GM21825 (cell line): ENCODE measurements at regions not wholly inside any gene's neighbourhood (a gene's known extent, or its start where the extent isn't known, plus 50 kb on each side); places are given as distances from the start of the nearest gene placed in this dataset.

ENCODE experiments used
- ATAC-seq: cut with Tn5 transposase; IDR thresholded peaks from one replicate; pipeline ENCODE4 v1.9.1; 2021; ENCODE audit warnings: mild to moderate bottlenecking, moderate library complexity; ENCODE audit not compliant: unreplicated experiment

DNA sequence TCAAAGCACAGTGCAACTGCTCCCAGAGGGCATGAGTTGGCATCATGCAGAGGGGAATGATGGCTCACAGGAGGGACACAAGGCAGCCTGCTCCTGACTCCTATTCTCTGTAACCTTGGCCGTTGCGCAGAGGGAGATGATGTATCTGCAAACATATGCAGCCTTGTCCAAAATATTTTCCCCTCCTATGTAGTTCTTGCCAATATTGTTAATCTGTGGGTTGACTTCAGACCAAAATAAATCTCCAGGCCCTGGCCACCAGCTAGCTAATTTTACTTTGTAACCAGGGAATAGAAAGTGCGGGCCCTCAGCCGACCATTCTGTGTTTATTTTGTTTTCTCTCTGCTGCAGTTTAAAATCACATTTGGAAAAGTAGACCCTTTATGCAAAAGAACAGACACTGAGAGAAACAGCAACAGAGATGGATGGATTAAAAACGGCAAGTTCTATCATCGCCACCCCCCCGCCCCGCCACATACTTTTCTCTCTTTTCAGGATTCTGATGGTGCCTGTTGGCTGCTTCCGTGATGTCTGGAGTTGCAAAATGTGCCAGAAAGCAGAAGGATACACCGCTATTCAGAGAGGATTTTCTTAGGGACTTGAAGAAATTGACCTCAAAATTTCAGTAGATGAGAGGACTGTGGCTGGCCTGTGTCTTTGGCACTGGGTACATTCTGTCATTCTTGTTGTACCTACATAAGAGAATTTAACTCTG lies 185.3 kb upstream of the BCOR start:
- ATAC-seq = no peak

DNA sequence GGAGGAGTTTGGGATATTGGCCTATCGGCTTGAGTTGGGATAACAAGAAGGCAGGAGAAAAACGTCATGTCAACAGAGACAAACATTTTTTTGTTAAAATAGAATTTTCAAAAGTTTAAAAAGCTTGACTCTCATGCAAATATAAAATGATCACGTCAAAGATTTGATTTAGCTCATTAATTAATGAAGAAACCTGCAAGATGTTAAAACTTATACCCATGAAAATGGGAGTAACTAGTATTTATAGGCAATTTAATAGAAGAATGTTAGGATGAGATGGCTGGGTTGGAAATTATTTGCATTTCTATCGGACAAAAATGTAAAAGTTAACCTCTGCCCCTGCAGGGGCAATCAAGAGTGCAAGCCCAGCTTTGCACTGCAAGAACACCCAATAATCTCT lies 184.6 kb upstream of the BCOR start:
- ATAC-seq = no peak

DNA sequence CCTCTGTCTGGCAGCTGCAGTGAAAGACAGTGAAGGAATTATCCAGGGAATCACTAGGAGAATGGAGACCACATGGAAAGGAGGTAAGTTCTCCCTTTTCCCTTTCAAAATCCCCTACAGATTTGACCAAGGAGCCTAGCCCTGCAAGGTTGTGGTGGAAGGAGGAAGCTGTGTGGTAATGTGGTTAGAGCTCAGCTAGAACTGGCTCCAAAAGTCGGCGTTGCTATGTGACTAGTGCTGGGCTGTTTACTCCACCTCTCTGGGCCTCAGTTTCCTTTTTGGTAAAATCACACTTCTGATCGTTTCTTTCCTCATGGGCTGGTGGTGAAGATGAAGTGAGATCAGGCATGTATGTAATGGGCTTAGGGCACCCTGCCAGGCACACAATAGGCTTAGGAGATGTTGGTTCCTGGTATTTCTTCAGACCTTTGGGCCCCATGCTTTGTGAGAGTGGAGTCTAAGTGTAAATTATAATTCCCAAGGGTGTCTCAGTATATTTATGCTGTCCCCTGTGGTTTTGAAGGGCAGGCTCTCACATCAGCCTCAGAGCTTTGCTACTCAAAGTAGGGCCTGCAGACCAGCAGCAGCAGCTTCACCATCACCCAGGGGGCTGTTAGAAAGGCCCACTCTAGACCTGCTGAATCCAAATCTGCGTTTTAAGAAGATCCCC lies 183.7 kb upstream of the BCOR start:
- no peak for ATAC-seq

DNA sequence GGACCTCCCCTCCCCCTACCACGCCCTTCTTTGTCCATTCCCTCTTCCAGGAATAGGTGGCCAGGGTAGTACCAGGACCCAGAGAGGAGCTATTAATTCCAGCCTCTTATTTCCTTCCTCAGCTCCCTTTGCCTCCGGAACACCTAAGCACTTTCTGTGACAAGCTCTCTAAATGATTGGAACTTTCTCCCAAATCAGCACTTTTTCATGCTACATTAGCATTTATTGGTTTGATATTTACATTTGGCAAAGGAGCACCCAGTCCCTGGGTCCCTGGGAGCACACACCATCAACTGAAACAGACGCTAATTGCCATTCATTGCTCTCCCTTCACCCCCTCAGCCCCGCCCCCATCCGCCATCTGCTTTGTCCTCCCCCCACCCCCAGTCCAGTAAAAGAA lies 182.0 kb upstream of the BCOR start:
- no peak for ATAC-seq

DNA sequence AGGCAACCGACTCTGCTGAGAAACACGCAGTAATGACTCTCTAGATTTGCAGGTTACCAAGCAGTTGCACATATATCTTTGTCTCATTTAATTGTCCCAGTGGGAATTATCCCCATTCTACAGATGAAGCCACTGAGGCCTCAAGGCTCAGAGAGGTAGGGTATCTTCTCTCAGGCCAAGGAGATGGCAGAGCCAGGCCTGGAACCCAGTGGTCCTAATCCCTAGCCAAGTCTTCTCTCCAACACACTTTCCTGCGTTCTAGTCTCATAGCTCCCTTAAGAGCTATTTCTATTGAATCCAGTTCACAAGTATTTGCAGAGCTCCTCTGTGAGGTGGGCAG lies 181.3 kb upstream of the BCOR start:
- no peak for ATAC-seq

DNA sequence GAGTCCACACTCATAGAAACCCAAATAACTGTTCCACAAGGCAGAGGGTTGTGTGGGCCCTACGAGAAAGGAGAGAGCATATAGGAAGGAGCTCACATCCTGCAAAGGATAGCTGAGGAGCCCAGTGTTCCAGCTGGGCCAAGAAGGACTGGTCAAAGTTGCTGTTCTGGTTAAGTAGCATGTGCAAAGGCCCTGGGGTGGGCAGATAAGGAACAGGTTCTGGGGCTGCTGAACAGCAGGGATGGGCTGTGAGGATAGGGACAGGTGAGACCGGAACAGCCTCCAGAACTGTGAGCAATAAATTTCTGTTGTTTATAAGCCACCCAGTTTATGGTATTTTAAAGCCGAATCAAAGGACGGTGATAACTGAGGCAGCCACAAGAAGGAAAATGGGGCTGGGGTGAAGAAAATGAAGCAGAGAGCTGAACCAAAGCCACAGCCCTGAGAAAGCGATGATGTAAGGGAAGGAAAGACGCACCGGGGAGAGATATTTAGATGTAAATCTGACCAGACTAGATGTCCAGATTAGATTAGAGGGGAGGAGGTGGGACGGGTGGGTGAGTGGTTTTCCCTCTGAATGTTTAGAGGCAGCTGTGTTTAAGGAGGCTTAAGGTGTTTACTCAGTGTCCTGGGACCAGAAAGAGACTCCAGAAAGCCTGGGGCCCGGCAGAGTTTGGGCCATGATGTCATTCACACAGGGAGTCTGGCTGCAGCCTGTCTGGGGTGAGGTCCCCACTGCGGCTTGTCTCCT lies 180.8 kb upstream of the BCOR start:
- no peak for ATAC-seq

DNA sequence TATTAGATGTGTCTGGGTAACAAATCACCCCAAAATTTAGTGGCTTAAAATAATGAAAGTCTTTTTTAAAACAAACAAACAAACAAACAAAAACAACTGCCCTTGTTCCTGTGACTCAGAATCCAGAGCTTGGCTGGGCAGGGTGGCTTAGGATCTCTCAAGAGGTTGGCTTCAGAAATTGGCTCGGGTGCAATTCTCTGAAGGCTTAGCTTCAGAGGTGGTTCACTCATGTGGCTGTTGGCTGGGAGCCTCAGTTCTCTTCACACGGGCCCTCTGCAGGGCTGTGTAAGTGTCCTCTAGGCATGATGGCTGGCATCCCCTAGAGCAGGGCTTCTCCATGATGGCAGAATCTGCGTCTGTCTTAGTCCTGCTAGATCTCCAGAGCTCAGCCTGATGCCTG lies 179.9 kb upstream of the BCOR start:
- ATAC-seq = no peak

DNA sequence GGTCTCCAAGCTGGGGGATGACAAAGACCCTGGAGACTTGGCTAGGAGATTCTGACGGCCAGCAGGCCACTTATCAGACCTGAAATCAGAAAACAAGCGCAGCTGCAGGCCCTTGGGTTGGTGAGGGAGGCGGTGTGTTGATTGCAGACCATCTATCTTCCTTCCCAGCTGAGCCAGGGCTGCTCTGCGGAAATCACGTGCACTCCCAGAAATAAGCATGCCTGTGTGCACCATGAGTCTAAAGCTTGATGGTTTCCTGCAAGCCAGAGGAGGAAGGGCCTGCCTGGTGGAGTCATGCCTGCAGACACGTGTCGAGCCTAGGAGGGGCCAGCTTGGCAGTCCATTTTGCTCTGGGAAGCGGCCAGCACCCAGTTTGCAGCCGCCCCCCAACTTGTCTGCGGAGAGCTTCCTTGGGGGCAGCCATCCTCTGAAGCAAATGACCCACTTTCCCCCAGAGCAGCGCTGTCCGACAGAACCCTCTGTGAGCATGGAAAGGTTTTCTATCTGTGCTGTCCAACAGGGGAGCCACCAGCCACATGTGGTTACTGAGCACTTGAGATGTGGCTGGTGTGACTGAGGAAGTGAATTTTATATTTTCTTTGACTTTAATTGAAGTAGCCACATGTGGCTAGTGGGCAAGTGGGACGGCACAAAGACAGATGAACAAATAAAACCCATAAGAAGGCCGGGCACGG lies 175.7 kb upstream of the BCOR start:
- ATAC-seq = no peak

DNA sequence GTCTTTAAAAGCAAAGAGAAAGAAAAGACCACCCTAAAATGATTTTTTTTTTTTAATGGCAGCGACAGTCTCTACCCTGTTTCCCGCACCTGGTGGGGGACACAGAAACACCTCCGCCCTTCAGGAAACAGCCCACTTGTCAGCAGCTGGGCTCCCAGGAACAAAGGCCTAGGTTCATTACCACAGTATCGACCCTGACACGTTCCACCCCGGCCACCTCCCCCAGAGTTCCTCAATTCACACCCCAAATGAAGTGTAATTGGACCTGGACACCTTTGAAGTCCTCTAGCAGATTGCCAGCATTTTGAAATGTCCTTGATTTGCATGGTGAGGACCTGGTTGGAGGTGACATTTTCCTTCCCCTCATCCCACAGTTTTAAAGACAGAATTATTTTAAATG lies 175.0 kb upstream of the BCOR start:
- ATAC-seq = no peak

DNA sequence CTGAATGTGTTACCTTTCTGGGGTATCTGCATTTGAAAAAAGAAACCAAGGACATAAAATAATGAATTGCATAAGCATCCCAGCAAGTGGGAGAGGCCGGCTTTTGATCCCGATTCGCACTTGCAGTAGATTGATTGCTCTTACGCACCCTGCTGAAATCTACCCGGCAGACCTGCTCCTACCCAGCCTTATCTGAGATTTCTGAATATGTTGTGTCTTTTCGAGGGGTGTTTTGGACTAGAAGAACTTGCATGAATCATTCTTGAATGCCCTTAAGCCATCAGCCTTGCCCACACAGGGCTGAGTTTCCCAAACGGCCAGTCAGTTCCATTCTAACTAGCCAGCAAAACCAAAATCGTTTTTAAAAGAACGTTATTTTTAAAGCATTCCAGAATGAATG lies 174.4 kb upstream of the BCOR start:
- ATAC-seq = no peak

DNA sequence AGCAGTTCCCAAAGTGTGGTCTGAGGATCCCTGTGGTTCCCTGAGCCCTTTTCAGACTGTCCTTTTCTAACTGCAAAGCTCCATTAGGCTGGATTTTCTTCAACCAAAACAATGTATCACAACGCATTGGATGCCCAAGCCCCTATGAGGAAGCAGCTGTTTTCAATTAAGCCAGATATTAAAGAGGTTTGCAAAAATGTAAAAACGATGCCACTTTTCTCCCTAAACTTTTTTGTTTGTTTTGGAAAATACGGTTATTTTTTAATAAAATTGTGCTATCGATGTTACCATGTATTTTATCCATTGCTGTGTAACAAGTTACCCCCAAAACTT lies 170.4 kb upstream of the BCOR start:
- ATAC-seq = no peak

DNA sequence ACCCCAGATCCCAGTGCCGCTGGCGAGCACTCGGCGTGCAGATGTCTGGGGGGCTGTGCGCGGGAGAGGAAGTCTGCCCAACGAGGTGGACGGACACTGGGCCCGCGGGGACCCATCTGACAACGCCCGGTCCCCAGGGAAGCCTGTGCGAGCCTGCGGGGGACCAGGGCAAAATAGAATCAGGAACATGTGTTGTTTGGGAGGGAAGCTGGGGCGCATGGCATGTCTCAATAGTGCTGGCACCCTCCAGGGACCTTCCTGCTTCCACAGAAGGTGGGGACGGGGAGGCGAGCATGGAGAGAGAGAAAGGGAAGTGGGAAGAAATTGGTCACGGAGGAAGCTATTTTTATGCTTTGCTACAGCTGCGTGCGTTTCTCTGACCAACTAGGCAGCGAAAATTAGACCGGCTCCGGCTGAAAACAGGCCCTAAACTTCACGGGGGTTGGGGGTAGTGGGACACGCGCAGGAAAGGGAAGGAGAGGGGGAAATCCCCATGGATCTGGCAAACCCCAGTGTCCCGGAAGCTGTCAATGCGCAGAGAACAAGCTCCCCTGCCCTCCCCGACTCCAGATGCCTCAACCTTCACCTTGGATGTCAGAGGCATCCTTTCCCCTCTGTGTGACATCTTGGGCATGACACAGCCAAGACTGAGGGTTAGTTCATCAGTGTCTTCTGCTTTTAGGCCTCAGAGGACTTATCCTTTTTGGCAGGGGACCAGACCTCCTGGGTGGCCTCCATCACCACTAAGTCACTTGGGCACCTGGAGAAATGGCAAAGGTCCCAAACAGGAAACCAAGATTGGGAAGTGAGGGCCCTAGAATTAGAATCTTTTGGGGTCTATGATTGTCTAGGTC lies 169.8 kb upstream of the BCOR start:
- no peak for ATAC-seq

DNA sequence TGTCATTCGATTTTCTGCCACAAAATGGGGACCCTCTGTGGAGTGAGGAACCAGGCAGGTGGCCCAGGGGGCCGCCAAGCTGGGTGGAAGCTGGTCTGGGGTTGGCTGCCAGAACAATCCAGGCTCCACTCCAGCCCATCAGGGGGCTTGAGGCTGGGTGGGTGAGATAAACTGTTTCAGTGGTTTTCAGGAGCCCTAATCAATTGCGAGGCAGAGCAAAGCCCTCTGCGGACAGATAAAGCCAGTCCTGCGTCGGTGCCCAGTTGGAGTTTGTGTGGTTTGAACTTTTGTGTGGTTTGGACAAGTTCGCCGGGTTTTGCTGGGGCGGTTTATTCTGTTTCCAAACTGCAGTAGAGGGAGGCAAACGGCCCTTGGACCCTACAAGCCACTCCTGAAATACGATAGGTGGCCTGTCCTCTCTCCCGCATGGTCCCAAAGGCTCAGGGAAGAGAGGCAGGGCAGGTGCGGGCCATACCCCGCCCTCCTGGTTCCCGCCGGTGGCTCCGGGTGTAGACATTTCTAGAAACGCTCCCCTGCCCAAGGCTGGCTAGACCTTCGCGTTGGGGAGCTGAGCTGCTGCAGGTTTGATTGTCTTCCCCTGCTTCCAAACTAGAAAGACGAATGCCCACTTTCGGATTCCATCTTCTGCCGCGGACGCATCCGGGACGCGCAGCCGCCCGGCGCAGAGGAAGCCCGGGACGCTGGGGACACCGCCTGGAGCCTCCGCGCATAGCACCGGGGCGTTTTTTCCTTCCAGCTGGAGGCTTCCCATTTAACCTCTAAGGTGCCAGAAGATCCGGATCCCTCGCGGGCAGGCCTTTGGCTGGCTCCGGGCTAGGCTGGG lies 169.0 kb upstream of the BCOR start:
- ATAC-seq = no peak

DNA sequence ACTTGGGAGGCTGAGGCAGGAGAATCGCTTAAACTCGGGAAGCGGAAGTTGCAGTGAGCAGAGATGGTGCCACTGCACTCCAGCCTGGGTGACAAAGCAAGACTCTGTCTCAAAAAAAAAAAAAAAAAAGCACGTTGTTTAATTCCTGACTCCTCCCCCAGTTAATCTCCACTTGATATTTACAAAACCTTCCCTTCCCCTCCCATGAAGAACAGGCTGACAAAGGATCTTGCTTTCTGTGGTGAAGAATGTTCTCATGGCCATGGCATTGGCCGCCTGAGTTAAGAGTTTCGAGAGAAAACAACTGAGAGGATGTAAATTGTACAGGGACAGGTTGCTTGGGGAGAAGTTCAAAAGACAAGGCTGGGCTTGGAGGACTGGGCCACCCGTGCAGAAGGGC lies 168.2 kb upstream of the BCOR start:
- ATAC-seq = no peak

DNA sequence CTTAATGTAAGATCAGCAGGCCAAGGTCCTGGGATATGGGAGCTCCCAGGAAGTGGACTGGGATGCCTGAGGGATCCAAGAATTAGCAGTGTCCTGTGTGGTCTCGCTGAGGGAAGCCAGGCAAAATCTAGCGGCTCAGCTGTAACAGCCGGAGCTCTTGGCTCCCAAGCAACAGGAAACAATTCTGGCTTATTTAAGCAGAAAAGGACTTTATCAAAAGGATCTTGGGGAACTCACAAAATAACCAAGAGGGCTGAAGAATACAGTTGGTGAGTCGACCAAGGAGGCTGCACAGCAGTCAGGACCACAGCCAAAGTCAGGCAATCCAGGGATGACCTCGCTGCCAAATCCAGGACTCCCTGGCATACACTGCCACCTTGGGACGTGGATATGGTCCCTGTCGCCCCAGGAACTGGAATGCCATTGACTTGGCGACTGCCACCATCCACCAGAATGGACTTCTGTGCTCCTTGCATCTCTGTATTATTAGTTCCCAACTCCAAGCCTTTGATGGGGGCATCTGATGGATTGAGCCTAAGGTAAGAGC lies 165.3 kb upstream of the BCOR start:
- no peak for ATAC-seq

DNA sequence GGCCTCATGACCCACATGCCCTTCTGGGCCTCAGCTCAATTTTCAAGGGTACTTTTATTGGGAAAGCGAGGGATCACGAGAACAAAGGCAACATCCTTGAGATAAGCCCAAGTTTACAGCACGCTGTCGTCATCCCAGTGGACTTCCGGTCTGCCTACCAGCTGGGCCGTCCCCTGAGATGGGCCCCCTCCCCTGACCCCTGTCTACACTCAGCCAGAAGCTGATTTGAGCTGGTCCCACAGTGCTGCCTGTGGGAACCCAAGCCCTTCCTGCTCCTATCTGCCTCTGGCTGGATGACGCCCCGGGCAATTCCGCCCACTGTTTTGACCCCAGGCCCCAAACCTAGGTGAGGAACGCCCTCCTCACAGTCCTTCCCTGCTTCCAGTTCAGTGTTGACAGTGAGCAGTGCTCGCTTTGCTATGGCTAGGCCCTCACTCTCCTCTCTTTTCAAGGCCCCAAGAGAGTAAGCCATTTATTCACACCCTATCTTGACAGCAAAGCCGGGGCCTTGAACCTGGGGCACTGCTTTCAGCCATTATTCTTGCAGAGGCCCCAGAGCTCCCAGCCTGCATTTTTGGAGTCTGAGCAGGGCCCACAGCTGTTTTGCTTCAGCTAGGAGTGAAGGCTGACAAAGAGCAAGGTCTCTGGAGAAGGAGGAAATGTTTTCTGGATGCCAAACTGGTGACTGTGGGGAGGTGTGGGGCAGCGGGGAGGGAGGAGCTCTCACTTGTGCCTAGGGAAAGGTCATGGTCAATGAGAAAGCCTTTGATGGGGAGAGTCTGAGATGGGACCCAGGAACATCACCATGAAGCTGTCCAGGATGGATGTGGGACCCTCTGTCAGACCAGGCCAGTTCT lies 164.6 kb upstream of the BCOR start:
- no peak for ATAC-seq

DNA sequence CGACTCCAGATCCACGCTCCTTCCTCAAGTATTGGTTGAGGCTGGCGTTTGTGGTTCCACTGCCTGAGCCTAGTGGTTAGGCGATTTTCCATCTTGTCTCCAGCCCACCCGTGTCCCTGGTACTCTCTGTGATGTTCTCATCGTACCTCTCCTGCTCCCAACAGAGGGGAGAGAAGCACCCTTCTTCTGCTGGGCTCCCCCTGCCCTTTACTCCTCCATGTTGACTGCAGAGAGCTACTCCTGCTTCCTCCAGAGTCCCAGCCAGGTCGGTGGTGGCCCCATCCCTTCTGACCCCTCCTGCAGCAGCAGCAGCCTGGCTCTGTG lies 164.0 kb upstream of the BCOR start:
- ATAC-seq = no peak

DNA sequence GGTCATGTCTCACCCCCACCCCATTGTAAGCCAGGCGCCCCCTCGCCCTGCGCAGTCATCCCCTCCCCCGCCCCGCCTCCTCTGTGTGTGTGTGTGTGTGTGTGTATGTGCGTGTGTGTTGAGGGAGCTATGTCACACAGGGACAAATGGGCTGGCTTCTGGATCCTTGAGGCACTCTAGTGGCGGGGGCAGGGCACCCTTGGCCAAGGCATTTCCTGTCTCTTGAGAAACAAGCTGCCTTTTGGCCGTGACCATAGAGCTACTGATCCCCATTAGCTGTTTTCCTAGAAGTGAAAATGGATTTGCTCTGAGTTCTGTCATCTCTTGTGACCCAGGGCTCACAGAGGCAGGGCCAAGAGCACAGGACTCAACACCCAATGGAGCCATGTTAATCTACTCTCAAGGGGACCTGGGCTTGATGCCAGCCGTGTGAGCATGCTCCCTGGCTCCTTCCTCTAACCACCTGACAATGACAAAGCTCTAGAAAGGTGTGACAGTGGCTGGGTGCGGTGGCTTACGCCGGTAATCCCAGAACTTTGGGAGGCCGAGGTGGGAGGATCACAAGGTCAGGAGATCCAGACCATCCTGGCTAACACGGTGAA lies 162.5 kb upstream of the BCOR start:
- ATAC-seq = no peak

DNA sequence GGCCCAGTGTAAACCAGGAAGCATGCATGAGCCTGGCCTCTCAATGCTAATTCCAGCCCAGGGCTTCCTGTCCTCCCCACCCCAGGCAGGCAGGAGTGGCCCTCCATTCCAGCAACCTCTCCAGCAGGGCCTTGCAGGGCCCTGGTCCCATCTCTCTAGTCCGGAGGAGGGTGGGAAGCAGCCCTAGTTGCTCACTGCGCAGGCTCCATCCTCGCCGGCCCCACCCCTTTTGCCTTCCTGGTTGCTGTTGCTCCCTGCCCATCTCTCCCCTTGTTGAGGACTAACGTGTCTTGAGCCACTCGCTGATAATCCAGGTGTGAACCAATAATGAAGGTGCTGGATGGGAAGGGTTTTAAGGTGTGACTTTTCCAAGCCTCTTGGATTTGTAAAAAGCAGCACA lies 161.2 kb upstream of the BCOR start:
- ATAC-seq = no peak
